ENCODE measurements at regions not wholly inside any gene's neighbourhood (a gene's known extent, or its start where the extent isn't known, plus 50 kb on each side); places are given as distances from the start of the nearest gene placed in this dataset.
"Not testable (repeated sequence)": the region's sequence is repeated elsewhere in the genome, so short reads cannot be mapped to it uniquely, and the experiment has no call there.

GRCh38 chr1:8167936-8168335, 141.8 kb upstream of the ERRFI1 start:
- FAIRE-seq: no peak

GRCh38 chr1:8166406-8166805, 140.3 kb upstream of the ERRFI1 start:
- FAIRE-seq: no peak

- FAIRE-seq: no peak
Measured at GRCh38 chr1:8165595-8166360, 139.7 kb upstream of the ERRFI1 start.

GRCh38 chr1:8164670-8165069, 138.6 kb upstream of the ERRFI1 start:
- no peak for FAIRE-seq

GRCh38 chr1:8163039-8163438, 136.9 kb upstream of the ERRFI1 start:
- no peak for FAIRE-seq

- FAIRE-seq: no peak
Measured at GRCh38 chr1:8162168-8162567, 136.1 kb upstream of the ERRFI1 start.

- FAIRE-seq: no peak
Measured at GRCh38 chr1:8161546-8162105, 135.5 kb upstream of the ERRFI1 start.

GRCh38 chr1:8159470-8160024, 133.4 kb upstream of the ERRFI1 start:
- no peak for FAIRE-seq

GRCh38 chr1:8158995-8159394, 132.9 kb upstream of the ERRFI1 start:
- no peak for FAIRE-seq

- no peak for FAIRE-seq
Measured at GRCh38 chr1:8157765-8158164, 131.7 kb upstream of the ERRFI1 start.

- no peak for FAIRE-seq
Measured at GRCh38 chr1:8155528-8156186, 129.5 kb upstream of the ERRFI1 start.

GRCh38 chr1:8154621-8155052, 128.5 kb upstream of the ERRFI1 start:
- no peak for FAIRE-seq

GRCh38 chr1:8153961-8154360, 127.9 kb upstream of the ERRFI1 start:
- no peak for FAIRE-seq

GRCh38 chr1:8152731-8153702, 126.9 kb upstream of the ERRFI1 start:
- no peak for FAIRE-seq

GRCh38 chr1:8151647-8152046, 125.5 kb upstream of the ERRFI1 start:
- no peak for FAIRE-seq

GRCh38 chr1:8149756-8150155, 123.6 kb upstream of the ERRFI1 start:
- FAIRE-seq: not testable (repeated sequence)

GRCh38 chr1:8147956-8148355, 121.8 kb upstream of the ERRFI1 start:
- no peak for FAIRE-seq

GRCh38 chr1:8146257-8146855, 120.2 kb upstream of the ERRFI1 start:
- FAIRE-seq: no peak

GRCh38 chr1:8145545-8146202, 119.6 kb upstream of the ERRFI1 start:
- no peak for FAIRE-seq

- no peak for FAIRE-seq
Measured at GRCh38 chr1:8144323-8144722, 118.2 kb upstream of the ERRFI1 start.

GRCh38 chr1:8142955-8143629, 117.0 kb upstream of the ERRFI1 start:
- no peak for FAIRE-seq

Data from endometrium (tissue), 2 donors.